ENCODE measurements at regions not wholly inside any gene's neighbourhood (a gene's known extent, or its start where the extent isn't known, plus 50 kb on each side); places are given as distances from the start of the nearest gene placed in this dataset.
"Not testable (repeated sequence)": the region's sequence is repeated elsewhere in the genome, so short reads cannot be mapped to it uniquely, and the experiment has no call there.

DNA sequence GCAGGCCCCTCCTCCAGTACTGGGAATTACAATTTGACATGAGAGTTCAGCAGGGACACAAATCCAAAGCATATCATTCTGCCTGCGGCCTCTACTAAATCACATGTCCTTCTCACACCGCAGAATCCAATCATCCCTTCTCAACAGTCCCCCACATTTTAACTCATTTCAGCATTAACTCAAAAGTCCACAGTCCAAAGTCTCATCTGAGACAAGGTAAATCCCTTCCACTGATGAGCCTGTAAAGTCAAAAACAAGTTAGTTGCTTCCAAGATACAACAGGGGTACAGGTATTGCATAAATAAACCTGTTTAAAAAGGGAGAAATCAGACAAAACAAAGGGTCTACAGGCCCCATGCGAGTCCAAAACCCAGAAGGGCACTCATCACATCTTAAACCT lies 64.0 kb downstream of the EBNA1BP2 start:
- TF ChIP-seq, protein P1, sequence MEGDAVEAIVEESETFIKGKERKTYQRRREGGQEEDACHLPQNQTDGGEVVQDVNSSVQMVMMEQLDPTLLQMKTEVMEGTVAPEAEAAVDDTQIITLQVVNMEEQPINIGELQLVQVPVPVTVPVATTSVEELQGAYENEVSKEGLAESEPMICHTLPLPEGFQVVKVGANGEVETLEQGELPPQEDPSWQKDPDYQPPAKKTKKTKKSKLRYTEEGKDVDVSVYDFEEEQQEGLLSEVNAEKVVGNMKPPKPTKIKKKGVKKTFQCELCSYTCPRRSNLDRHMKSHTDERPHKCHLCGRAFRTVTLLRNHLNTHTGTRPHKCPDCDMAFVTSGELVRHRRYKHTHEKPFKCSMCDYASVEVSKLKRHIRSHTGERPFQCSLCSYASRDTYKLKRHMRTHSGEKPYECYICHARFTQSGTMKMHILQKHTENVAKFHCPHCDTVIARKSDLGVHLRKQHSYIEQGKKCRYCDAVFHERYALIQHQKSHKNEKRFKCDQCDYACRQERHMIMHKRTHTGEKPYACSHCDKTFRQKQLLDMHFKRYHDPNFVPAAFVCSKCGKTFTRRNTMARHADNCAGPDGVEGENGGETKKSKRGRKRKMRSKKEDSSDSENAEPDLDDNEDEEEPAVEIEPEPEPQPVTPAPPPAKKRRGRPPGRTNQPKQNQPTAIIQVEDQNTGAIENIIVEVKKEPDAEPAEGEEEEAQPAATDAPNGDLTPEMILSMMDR (IDR thresholded peaks at IDR 0.05; ENCODE audit: insufficient read depth, low read length) = no peak
- H3K4me3 ChIP-seq (ENCODE audit: low read depth, low read length) = no peak overlapping the region
- no peak for DNase-seq (ENCODE audit: low read depth)

DNA sequence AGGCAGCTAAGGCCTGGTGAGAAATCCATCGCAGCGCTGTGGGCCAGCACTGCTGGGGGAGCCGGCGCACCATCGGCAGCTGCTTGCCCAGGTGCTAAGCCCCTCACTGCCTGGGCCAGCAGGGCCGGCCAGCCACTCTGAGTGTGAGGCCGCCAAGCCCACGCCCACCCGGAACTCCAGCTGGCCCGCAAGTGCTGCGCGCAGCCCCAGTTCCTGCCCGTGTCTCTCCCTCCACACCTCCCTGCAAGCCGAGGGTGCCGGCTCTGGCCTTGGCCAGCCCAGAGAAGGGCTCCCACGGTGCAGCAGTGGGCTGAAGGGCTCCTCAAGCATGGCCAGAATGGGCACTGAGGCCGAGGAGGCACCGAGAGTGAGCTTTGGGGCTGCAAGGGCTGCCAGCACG lies 64.4 kb downstream of the EBNA1BP2 start:
- no peak overlapping the region for H3K4me3 ChIP-seq (ENCODE audit: low read depth, low read length)
- no peak for DNase-seq (ENCODE audit: low read depth)
- TF ChIP-seq, protein P1 (IDR thresholded peaks at IDR 0.05; ENCODE audit: insufficient read depth, low read length) = no peak

DNA sequence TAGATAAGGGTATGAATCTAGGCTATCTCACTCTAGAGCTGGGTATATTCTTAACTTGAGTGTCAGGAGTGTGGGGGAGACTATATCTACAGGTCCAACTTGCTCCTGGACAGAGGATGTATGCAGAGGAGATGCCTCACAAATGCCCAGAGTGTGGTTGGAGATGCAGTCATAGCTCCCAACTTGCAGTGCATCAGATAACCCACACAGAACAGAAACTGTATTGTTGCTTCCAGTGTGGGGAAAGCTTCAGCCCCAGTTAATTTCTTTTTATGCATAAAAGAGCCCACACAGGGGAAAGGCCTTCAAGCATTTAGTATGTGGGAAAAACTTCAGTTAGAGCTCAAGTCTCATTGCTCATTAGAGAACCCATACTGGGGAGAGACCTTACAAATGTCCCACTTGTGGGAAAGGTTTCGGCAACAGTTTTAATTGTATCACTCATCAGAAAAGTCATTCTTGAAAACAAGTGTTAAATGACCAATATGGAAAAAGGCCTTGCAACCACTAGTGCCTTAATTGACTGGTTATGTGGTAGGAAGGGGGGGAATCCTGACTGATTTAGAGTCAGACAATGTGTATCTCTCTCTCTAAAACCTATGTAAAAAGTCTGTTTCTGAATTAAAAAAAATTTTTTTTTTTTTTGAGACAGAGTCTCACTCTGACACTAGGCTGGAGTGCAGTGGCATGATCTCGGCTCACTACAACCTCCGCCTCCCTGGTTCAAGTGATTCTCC lies 67.9 kb downstream of the EBNA1BP2 start:
- DNase-seq (ENCODE audit: low read depth) = no peak
- no peak overlapping the region for H3K4me3 ChIP-seq (ENCODE audit: low read depth, low read length)
- TF ChIP-seq, protein P1 (IDR thresholded peaks at IDR 0.05; ENCODE audit: insufficient read depth, low read length) = no peak

DNA sequence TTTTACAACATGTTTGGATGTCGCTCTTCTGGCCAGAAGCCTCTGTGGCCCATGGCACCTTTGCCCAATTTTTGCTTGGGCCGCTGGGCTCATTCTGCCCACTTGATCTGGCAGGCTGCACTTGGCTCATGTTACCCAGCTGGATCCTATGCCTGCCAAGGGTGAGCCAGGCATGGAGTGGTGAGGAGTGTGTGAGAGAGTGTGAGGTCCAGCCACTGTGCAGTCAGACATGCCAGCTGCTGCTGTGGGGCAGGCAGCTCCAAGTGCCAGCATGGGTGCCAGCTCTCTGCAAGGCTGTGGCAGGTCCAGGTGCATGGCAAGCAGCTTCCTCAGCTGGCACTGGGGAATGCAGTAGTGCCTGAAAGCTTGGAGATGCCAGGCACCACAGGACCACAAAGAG lies 71.0 kb downstream of the EBNA1BP2 start:
- no peak for DNase-seq (ENCODE audit: low read depth)
- H3K4me3 ChIP-seq (ENCODE audit: low read depth, low read length) = no peak overlapping the region
- TF ChIP-seq, protein P1 (IDR thresholded peaks at IDR 0.05; ENCODE audit: insufficient read depth, low read length) = no peak

DNA sequence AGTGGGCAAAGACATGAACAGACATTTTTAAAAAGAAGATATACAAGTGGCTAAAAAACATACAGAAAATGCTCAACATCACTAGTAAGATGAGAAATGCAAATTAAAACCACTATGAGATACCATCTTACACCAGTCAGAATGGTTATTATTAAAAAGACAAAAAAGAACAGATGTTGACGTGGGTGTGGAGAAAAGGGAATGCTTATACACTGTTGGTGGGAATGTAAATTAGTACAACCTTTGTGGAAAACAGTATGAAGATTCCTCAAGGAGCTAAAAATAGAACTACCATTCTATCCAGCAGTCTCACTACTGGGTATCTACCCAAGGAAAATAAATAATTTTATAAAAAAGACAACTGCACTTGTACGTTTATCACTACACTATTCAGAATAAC lies 73.9 kb downstream of the EBNA1BP2 start:
- no peak for DNase-seq (ENCODE audit: low read depth)
- TF ChIP-seq, protein P1 (IDR thresholded peaks at IDR 0.05; ENCODE audit: insufficient read depth, low read length) = no peak
- H3K4me3 ChIP-seq (ENCODE audit: low read depth, low read length) = no peak overlapping the region

DNA sequence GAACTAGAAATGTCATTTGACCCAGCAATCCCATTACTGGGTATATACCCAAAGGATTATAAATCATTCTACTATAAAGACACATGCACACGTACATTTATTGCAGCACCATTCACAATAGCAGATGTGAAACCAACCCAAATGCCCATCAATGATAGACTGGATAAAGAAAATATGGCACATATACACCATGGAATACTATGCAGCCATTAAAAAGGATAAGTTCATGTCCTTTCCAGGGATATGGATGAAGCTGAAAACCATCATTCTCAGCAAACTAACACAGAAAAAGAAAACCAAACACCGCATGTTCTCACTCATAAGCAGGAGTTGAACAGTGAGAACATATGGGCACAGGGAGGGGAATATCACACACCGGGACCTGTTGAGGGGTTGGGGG lies 75.6 kb downstream of the EBNA1BP2 start:
- H3K4me3 ChIP-seq (ENCODE audit: low read depth, low read length); DNase-seq (ENCODE audit: low read depth): not testable (repeated sequence)

DNA sequence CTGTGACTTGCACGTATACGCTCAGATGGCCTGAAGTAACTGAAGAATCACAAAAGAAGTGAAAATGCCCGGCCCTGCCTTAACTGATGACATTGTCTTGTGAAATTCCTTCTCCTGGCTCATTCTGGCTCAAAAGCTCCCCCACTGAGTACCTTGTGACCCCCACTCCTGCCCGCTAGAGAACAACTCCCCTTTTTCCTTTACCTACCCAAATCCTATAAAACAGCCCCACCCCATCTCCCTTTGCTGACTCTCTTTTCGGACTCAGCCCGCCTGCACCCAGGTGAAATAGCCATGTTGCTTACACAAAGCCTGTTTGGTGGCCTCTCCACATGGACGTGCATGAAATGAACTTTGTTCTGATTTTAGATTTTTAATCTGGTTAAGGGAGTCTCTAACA lies 81.3 kb downstream of the EBNA1BP2 start:
- DNase-seq (ENCODE audit: low read depth) = not testable (repeated sequence)

DNA sequence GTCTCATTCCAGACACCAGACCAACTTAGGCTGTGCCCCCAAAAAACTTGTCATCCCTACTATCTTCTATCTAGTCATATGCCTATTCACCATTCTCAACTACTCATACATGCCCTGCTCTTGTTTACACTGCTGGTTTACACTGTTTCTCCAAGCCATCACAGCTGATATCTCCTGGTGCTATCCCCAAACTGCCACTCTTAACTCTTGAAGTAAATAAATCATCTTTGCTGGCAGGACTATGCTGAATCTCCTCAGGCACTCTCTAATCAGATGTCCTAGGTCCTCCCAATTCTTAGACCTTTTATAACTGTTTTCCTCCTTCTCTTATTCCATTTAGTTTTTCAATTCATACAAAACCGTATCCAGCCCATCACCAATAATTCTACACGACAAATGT lies 81.9 kb downstream of the EBNA1BP2 start:
- H3K4me3 ChIP-seq (ENCODE audit: low read depth, low read length); DNase-seq (ENCODE audit: low read depth): not testable (repeated sequence)

More for the DNA sequence above, 81.3 kb downstream of the EBNA1BP2 start:
- not testable (repeated sequence) for H3K4me3 ChIP-seq (ENCODE audit: low read depth, low read length)

Data from fibroblast of the aortic adventitia (primary cell).